ENCODE measurements at regions not wholly inside any gene's neighbourhood (a gene's known extent, or its start where the extent isn't known, plus 50 kb on each side); places are given as distances from the start of the nearest gene placed in this dataset.

GRCh38 chr4:112979881-112980421 is 69.5 kb upstream of the ANK2 start:
- DNase-seq (ENCODE audit: low read depth in 3 of 3, low spot score in 2 of 3): no peak

- DNase-seq (ENCODE audit: low read depth in 3 of 3, low spot score in 2 of 3): no peak
Measured at GRCh38 chr4:112982680-112983079, 66.8 kb upstream of the ANK2 start.

- DNase-seq (ENCODE audit: low read depth in 3 of 3, low spot score in 2 of 3): no peak
Measured at GRCh38 chr4:112994732-112995464, 54.6 kb upstream of the ANK2 start.
